ENCODE measurements at regions not wholly inside any gene's neighbourhood (a gene's known extent, or its start where the extent isn't known, plus 50 kb on each side); places are given as distances from the start of the nearest gene placed in this dataset.

DNA sequence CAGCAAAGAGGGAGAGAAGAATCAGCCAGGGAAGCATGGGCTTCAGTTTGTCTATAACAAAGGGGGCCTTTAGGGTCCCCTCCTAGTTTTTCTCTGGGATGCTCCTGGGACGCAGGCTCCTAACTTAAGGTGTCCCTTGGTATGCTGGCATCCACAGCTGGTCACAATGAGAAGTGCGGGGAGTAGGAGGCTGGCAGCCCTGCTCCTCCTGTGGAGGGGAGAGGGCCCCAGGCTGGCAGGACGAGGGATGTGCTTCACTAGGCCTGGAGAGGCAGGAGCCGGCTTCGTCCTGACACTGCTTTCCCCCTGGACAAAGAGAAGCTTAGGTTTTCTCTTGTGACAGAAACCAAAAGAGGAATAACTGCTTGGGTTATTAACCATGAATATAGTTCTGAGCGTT, 67.6 kb downstream of the NENF start (continued):
- no peak for TF ChIP-seq ZNF24 (IDR thresholded peaks at IDR 0.05)

DNA sequence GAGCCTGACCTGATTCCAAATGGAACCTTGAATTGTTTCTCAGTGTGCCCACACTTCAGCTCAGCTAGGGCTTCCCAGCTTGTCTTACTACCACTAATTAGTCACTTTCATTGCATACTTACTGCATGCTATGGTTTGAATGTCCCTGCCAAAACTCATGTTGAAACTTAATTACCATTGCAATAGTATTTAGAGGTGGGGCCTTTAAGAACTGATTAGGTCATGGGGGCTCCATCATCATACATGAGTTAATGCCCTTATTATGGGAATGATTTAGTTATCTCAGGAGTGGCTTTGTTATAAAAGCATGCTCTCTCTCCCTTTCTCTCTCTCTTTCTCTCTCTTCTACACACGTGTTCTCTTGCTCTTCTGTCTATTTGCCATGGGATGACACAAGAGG, 68.3 kb downstream of the NENF start:
- no peak overlapping the region for H3K4me2 ChIP-seq (ENCODE audit: control insufficient read depth, insufficient read depth)
- in situ Hi-C loops (cut with MboI) (no loop called here), intact Hi-C loops (cut with micrococcal nuclease; ENCODE audit: unreplicated experiment) (no loop called here)
- WGBS (ENCODE audit: insufficient coverage, insufficient replicate concordance, low lambda C conversion rate, missing lambda C conversion rate): 0% methylated on average over 1 of the region's 1 CpG
- no peaks in the 10 kb centered on the region; the same call in 2 of the 3 replicates for H3K9me3 ChIP-seq (replicated peaks; ENCODE audit: control insufficient read depth, insufficient read depth, low read length)
- ChIA-PET POLR2A (no interaction called here), RAD21 (ENCODE audit: unreplicated experiment) (no interaction called here), CTCF (interaction anchor here (0.9 kb wide), 1 partner anchor 24 kb away, joined by 3 read pairs; no protein-coding TSS in a partner anchor), SMC1A (ENCODE audit: uncharacterized antibody, unreplicated experiment) (interaction anchor here (0.5 kb wide), 1 partner anchor 432 kb away, joined by 3 read pairs; no protein-coding TSS in a partner anchor)
- H3K4me3 ChIP-seq: no peak overlapping the region
- no peak for FAIRE-seq
- BruUV-seq (replicated peaks): no TSS peak
- no peaks in the 10 kb centered on the region for H3K36me3 ChIP-seq (ENCODE audit: control insufficient read depth in 2 of 2, insufficient read depth in 2 of 2, low read length in 1 of 2)
- DNase-seq (ENCODE audit: low read depth, low spot score): no peak
- no peak overlapping the region for H3K27ac ChIP-seq (ENCODE audit: control insufficient read depth, insufficient read depth)
- ATAC-seq: no peak
- no peaks in the 10 kb centered on the region for H3K27me3 ChIP-seq (replicated peaks in 1 of 2; ENCODE audit: control insufficient read depth in 2 of 2, insufficient read depth in 2 of 2, low read length in 1 of 2)
- peaks cover 22% of the 10 kb centered on the region for H3K4me1 ChIP-seq (ENCODE audit: control insufficient read depth, insufficient read depth, low read length)
- no peak overlapping the region for H3K9ac ChIP-seq (ENCODE audit: control insufficient read depth, insufficient read depth, low read length)
- H3K79me2 ChIP-seq (ENCODE audit: control insufficient read depth, insufficient read depth, low read length): no peaks in the 10 kb centered on the region
- H2AFZ ChIP-seq (ENCODE audit: control insufficient read depth, low read depth, low read length): no peak overlapping the region
- H4K20me1 ChIP-seq (ENCODE audit: control insufficient read depth, insufficient read depth): no peaks in the 10 kb centered on the region
- TF ChIP-seq, protein P1, sequence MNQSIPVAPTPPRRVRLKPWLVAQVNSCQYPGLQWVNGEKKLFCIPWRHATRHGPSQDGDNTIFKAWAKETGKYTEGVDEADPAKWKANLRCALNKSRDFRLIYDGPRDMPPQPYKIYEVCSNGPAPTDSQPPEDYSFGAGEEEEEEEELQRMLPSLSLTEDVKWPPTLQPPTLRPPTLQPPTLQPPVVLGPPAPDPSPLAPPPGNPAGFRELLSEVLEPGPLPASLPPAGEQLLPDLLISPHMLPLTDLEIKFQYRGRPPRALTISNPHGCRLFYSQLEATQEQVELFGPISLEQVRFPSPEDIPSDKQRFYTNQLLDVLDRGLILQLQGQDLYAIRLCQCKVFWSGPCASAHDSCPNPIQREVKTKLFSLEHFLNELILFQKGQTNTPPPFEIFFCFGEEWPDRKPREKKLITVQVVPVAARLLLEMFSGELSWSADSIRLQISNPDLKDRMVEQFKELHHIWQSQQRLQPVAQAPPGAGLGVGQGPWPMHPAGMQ (IDR thresholded peaks at IDR 0.05; ENCODE audit: borderline replicate concordance): no peak
- TF ChIP-seq RAD51 (IDR thresholded peaks at IDR 0.05) (no peak), ZNF384 (IDR thresholded peaks at IDR 0.05; ENCODE audit: borderline replicate concordance, low read depth, low read length) (no peak), ESRRA (IDR thresholded peaks at IDR 0.05; ENCODE audit: low read length) (no peak), TARDBP (IDR thresholded peaks at IDR 0.05; ENCODE audit: borderline replicate concordance) (no peak), JUND (IDR thresholded peaks at IDR 0.05; ENCODE audit: low read depth, low read length) (no peak), NFYB (IDR thresholded peaks at IDR 0.05; ENCODE audit: insufficient read depth, low read depth, low read length) (no peak), POLR2AphosphoS5 (IDR thresholded peaks at IDR 0.05; ENCODE audit: low read length) (no peak), IKZF1 (conservative IDR thresholded peaks at IDR 0.05) (no peak), RBBP5 (conservative IDR thresholded peaks at IDR 0.05) (no peak), NR2C1 (IDR thresholded peaks at IDR 0.05) (no peak), PAX8 (IDR thresholded peaks at IDR 0.05) (no peak), RELA (IDR thresholded peaks at IDR 0.05; ENCODE audit: borderline replicate concordance, partially characterized antibody) (no peak), SIN3A (IDR thresholded peaks at IDR 0.05; ENCODE audit: low read depth, low read length) (no peak)
- TF ChIP-seq, protein P2, sequence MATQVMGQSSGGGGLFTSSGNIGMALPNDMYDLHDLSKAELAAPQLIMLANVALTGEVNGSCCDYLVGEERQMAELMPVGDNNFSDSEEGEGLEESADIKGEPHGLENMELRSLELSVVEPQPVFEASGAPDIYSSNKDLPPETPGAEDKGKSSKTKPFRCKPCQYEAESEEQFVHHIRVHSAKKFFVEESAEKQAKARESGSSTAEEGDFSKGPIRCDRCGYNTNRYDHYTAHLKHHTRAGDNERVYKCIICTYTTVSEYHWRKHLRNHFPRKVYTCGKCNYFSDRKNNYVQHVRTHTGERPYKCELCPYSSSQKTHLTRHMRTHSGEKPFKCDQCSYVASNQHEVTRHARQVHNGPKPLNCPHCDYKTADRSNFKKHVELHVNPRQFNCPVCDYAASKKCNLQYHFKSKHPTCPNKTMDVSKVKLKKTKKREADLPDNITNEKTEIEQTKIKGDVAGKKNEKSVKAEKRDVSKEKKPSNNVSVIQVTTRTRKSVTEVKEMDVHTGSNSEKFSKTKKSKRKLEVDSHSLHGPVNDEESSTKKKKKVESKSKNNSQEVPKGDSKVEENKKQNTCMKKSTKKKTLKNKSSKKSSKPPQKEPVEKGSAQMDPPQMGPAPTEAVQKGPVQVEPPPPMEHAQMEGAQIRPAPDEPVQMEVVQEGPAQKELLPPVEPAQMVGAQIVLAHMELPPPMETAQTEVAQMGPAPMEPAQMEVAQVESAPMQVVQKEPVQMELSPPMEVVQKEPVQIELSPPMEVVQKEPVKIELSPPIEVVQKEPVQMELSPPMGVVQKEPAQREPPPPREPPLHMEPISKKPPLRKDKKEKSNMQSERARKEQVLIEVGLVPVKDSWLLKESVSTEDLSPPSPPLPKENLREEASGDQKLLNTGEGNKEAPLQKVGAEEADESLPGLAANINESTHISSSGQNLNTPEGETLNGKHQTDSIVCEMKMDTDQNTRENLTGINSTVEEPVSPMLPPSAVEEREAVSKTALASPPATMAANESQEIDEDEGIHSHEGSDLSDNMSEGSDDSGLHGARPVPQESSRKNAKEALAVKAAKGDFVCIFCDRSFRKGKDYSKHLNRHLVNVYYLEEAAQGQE (IDR thresholded peaks at IDR 0.05; ENCODE audit: low read depth, low read length): no peak
